OCI-LY1 (cell line): ENCODE measurements at regions not wholly inside any gene's neighbourhood (a gene's known extent, or its start where the extent isn't known, plus 50 kb on each side); places are given as distances from the start of the nearest gene placed in this dataset.
"Not testable (repeated sequence)": the region's sequence is repeated elsewhere in the genome, so short reads cannot be mapped to it uniquely, and the experiment has no call there.

Experiments used
- CTCF ChIP-seq: fragments of 200-600 bp; sonication (generic), shearing (Covaris generic); IDR thresholded peaks from 2 replicates; pipeline ENCODE4 v1.5.1; 2017; ENCODE audit warnings: mild to moderate bottlenecking, antibody characterized with exemption, low read length, moderate library complexity, mixed read lengths
- EZH2 ChIP-seq: fragments of 200-600 bp; sonication (generic), shearing (Covaris generic); IDR thresholded peaks from 2 replicates; pipeline ENCODE4 v1.8.0; 2017; ENCODE audit warnings: borderline replicate concordance, mixed run types, mild to moderate bottlenecking, antibody characterized with exemption, low read length, moderate library complexity, mixed read lengths

DNA sequence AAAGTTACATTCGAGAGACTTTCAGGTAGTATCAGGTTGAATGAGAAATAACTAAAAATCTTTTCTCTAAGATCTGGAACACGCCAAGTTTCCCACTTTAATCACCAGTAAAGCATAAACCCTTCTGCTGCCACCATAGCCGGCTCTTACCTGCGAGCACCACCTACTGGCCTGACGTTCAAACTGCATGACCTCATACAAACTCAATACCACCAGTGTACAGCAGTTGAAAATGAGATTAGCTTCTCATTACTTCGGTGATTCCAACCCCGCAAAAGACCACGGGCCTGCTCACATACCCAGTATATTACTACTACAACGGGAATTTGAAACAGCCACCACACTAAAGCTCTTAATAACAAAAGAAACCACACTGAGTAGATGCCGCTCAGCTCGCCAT is 1191.2 kb downstream of the TMEM121 start:
- not testable (repeated sequence) for TF ChIP-seq CTCF, EZH2
